Suprapubic skin (tissue), 3 donors: ENCODE measurements at regions not wholly inside any gene's neighbourhood (a gene's known extent, or its start where the extent isn't known, plus 50 kb on each side); places are given as distances from the start of the nearest gene placed in this dataset.

ENCODE experiments used
- CTCF ChIP-seq, 2 donors: fragments of 200-600 bp in 1 of 2; fragments of 450-650 bp in 1 of 2; sonication (generic) in 1 of 2; IDR thresholded peaks; one replicate each; pipeline ENCODE4 v1.5.1; 2016 to 2019; ENCODE audit warnings: antibody characterized with exemption in 2 of 2, mild to moderate bottlenecking in 1 of 2, moderate library complexity in 1 of 2
- POLR2A ChIP-seq, 2 donors: fragments of 450-650 bp; IDR thresholded peaks; one replicate each; pipeline ENCODE4 v1.6.1; 2017; ENCODE audit warnings: antibody characterized with exemption in 2 of 2, mild to moderate bottlenecking in 2 of 2, moderate library complexity in 2 of 2

DNA sequence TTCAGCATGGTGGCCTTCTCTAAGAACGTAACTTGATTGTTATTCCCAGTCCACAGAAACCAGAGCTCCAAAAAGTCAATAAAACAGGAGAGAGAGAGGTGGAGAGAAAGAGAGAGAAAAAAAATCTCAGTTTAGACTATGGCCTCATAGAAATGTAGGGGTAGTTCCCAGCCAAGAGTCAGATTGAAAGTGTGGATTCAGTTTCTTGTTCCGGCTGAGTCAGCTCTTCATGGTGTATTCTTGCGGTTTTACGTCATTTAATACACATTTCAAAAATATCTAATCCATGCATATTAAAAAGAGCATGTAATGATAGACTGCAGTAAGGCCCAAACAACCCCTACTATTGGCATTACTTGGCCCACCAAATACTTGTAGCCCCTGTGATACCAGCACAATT lies 303.9 kb downstream of the ETAA1 start:
- no peak for TF ChIP-seq POLR2A (IDR thresholded peaks at IDR 0.05)
- TF ChIP-seq CTCF (IDR thresholded peaks at IDR 0.05) = no peak
